Activated CD4-positive, alpha-beta memory T cell treated with anti-CD3 and anti-CD28 coated beads, Interleukin-2, amount 10 ng/mL, durations not matched to agents 7 days and 5 days (primary cell): ENCODE measurements at regions not wholly inside any gene's neighbourhood (a gene's known extent, or its start where the extent isn't known, plus 50 kb on each side); places are given as distances from the start of the nearest gene placed in this dataset.
"Not testable (repeated sequence)": the region's sequence is repeated elsewhere in the genome, so short reads cannot be mapped to it uniquely, and the experiment has no call there.

Experiments
- CTCF ChIA-PET: fragments of 350-600 bp; sonication (Branson Sonifier 250); formaldehyde crosslinking; loops from one replicate; lab custom pipeline; 2021; ENCODE audit warnings: antibody characterized with exemption, inconsistent platforms; lab: Charles Lee
- POLR2A ChIA-PET: fragments of 350-600 bp; sonication (Branson Sonifier 250); formaldehyde crosslinking; loops from one replicate; lab custom pipeline; 2021; ENCODE audit warnings: antibody characterized with exemption; lab: Charles Lee
- DNase-seq: peaks from one replicate; pipeline ENCODE4 v3.0.0-alpha.2; 2020
- H3K27ac Mint-ChIP-seq: one replicate; pipeline ENCODE4 v1.8.0; 2021; ENCODE audit warnings: mild to moderate bottlenecking, mixed read lengths
- H3K27me3 Mint-ChIP-seq: one replicate; pipeline ENCODE4 v1.8.0; 2021; ENCODE audit warnings: mixed read lengths
- H3K36me3 Mint-ChIP-seq: one replicate; pipeline ENCODE4 v1.8.0; 2021; ENCODE audit warnings: low read depth, mixed read lengths
- H3K4me1 Mint-ChIP-seq: one replicate; pipeline ENCODE4 v1.8.0; 2021; ENCODE audit warnings: mixed read lengths
- H3K4me3 Mint-ChIP-seq: one replicate; pipeline ENCODE4 v1.8.0; 2021; ENCODE audit warnings: mild to moderate bottlenecking, mixed read lengths
- H3K9me3 Mint-ChIP-seq: one replicate; pipeline ENCODE4 v1.8.0; 2021; ENCODE audit warnings: mixed read lengths

DNA sequence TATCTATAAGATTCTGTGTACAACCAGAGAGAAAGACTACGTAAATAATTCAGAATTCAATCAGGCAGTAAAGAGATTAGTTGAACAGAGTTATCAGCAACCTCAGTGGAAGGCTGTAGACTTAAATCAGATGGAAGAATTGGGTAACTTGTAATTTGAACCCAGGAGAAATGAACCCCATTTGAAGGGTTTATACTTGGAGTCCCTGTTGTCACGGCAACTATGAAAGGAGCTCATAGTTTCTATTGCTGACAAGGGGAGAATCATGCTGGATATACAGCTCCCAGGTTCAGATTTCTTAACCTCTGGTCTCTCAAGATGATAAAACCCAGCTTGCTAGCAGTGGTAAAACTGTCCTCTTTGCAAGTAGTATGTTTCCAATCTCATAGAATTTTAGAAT, 54.4 kb upstream of the BMP4 start:
- DNase-seq: no peak
- Mint-ChIP-seq H3K4me3 (no peak overlapping the region), H3K27ac (no peak overlapping the region), H3K27me3 (peaks cover 3% of the 10 kb centered on the region), H3K36me3 (no peaks in the 10 kb centered on the region), H3K9me3 (peaks cover 2% of the 10 kb centered on the region), H3K4me1 (no peaks in the 10 kb centered on the region)
- POLR2A ChIA-PET: no interaction called here
- CTCF ChIA-PET: no interaction called here

DNA sequence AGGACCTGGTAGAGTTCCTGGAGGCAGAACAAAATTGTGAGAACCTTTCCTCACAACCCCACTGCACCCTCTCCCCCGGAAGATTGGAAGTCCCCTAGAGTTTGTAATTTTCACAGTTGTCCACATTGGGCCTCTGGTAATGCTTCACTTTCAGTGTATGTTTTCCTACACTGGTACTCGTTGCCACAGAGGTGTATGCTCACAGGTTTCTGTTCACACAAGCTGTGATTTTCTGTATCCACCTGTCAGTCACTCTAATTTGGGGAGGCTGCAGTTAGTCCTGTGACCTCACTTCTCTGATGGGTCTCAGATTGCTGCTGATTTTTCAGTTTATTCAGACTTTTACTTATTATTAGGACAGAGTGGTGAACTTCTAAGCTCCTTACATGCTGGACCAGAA, 66.4 kb upstream of the BMP4 start:
- Mint-ChIP-seq H3K36me3 (no peaks in the 10 kb centered on the region), H3K4me1 (no peaks in the 10 kb centered on the region), H3K4me3 (no peak overlapping the region), H3K9me3 (peaks cover 5% of the 10 kb centered on the region), H3K27ac (no peak overlapping the region), H3K27me3 (no peaks in the 10 kb centered on the region)
- ChIA-PET POLR2A (no interaction called here), CTCF (no interaction called here)
- no peak for DNase-seq

DNA sequence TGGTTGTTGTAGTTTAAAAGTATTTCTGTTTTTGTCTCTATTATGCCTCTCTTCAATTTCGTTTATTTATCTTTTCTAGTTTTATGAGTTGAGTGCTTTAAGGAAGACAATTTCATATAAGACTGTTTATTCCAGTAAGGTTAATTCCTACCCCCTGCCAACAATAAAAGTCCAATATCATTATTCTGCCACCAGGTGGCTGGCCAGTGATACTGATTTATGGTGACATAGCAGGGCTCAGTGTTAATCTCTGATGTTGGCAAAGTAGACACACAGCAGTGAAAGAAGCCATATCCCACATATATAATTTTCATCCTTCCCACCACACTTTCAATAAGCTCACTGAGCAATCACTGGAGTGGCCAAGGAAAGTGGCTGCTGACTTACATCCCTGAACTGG, 69.0 kb upstream of the BMP4 start:
- no peak for DNase-seq
- no peaks in the 10 kb centered on the region for H3K36me3 Mint-ChIP-seq
- H3K9me3 Mint-ChIP-seq: no peaks in the 10 kb centered on the region
- CTCF ChIA-PET: no interaction called here
- H3K27me3 Mint-ChIP-seq: no peaks in the 10 kb centered on the region
- no peak overlapping the region for H3K4me3 Mint-ChIP-seq
- H3K4me1 Mint-ChIP-seq: no peaks in the 10 kb centered on the region
- no peak overlapping the region for H3K27ac Mint-ChIP-seq
- POLR2A ChIA-PET: no interaction called here

DNA sequence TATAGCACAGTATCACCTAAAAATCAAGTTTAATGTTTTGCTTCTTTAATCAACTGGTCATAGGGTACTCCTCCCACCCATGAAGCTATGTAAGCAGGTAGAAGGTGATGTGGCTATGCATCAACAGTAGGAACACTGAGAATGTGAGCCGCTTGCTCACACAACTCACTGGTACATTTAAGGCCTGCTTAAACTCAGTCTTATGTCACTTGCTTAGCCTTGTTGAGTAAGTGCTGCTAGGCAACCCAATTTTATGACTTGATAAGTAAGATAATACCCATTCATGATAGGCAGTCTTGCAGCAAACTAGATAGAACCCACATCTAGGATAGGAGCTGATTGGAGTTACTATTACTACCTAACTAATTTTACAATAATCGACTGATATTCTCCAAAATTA, 70.0 kb upstream of the BMP4 start:
- POLR2A ChIA-PET: no interaction called here
- Mint-ChIP-seq H3K4me1 (no peaks in the 10 kb centered on the region), H3K27me3 (no peaks in the 10 kb centered on the region), H3K4me3 (no peak overlapping the region), H3K27ac (no peak overlapping the region), H3K9me3 (no peaks in the 10 kb centered on the region), H3K36me3 (no peaks in the 10 kb centered on the region)
- no peak for DNase-seq
- CTCF ChIA-PET: no interaction called here

DNA sequence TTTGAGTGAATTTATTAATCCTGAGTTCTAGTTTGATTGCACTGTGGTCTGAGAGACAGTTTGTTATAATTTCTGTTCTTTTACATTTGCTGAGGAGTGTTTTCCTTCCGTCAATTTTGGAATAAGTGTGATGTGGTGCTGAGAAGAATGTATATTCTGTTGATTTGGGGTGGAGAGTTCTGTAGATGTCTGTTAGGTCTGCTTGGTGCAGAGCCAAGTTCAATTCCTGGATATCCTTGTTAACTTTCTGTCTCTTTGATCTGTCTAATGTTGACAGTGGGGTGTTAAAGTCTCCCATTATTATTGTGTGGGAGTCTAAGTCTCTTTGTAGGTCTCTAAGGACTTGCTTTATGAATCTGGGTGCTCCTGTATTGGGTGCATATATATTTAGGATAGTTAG, 74.4 kb upstream of the BMP4 start:
- H3K9me3 Mint-ChIP-seq, H3K27me3 Mint-ChIP-seq, H3K36me3 Mint-ChIP-seq, H3K4me1 Mint-ChIP-seq, CTCF ChIA-PET, H3K4me3 Mint-ChIP-seq, DNase-seq, H3K27ac Mint-ChIP-seq, POLR2A ChIA-PET: not testable (repeated sequence)

DNA sequence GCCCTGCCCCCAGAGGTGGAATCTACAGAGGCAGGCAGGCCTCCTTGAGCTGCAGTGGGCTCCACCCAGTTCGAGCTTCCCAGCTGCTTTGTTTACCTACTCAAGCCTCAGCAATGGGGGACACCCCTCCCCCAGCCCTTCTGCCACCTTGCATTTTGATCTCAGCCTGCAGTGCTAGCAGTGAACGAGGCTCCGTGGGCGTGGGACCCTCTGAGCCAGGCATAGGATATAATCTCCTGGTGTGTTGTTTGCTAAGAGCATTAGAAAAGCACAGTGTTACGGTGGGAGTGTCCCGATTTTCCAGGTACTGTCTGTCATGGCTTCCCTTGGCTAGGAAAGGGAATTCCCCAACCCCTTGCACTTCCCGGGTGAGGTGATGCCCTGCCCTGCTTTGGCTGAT, 76.7 kb upstream of the BMP4 start:
- H3K36me3 Mint-ChIP-seq, H3K4me1 Mint-ChIP-seq, DNase-seq, H3K9me3 Mint-ChIP-seq, H3K27ac Mint-ChIP-seq, CTCF ChIA-PET, POLR2A ChIA-PET, H3K27me3 Mint-ChIP-seq, H3K4me3 Mint-ChIP-seq: not testable (repeated sequence)

DNA sequence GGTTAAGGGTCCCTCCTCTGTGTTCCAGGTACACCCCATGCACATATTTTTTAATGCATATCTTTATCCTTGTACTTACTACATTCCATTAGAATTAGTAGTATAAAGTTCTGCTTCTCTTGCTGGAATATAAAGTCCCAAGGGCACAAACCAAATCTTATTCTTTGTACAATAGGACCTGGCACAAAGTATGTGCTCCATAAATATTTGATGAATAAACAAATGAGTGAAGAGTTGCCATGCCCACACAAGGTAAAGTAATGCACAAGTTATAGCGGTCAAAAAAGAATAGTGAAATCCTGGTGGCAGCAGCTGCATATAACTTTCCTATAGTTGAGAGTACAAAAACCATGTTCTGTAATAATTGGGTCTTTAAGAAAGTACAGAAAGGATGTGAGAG, 82.1 kb upstream of the BMP4 start:
- DNase-seq: no peak
- no peak overlapping the region for H3K4me3 Mint-ChIP-seq
- H3K27me3 Mint-ChIP-seq: no peaks in the 10 kb centered on the region
- POLR2A ChIA-PET: no interaction called here
- H3K27ac Mint-ChIP-seq: no peak overlapping the region
- no peaks in the 10 kb centered on the region for H3K4me1 Mint-ChIP-seq
- CTCF ChIA-PET: no interaction called here
- H3K9me3 Mint-ChIP-seq: peaks cover 3% of the 10 kb centered on the region
- H3K36me3 Mint-ChIP-seq: no peaks in the 10 kb centered on the region

DNA sequence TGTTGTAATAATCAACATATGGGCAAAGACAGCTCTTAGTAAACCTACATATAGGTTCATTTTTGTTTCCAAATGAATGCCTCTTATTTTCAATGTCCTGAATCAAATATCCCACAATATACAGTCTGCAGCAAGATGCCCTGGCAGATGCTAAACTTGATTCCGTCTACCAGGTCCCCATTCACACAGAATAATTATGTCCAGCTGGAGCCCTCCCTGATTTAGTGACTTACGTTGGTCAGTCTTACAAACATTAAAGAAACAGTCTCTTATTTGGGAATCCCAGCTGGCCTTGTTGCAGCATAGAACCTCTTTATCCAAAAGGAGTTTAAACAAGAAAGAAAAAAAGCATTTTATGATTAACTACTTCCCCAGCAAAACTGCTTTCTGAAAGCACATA, 82.7 kb upstream of the BMP4 start:
- Mint-ChIP-seq H3K36me3 (no peaks in the 10 kb centered on the region), H3K4me1 (no peaks in the 10 kb centered on the region), H3K9me3 (peaks cover 3% of the 10 kb centered on the region), H3K27me3 (no peaks in the 10 kb centered on the region), H3K4me3 (no peak overlapping the region), H3K27ac (no peak overlapping the region)
- ChIA-PET CTCF (no interaction called here), POLR2A (no interaction called here)
- DNase-seq: no peak

DNA sequence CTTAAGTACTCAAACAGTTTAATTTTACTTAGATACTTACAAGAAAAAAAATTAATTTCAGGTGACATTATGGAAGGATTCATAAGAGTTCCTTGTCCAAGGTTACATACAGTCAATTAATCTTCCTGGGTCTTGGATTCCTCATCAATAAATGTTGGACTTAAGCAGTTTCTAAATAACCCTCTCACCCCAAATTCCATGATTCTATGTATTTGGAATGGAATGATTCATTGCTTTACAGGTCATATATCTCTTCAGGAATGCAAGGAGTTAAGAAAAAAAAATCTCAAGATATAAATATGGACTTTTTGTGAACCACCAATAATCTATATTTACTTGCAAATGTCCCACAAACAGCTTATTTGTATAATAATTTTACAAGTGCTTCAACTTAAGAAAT, 84.2 kb upstream of the BMP4 start:
- no peak overlapping the region for H3K27ac Mint-ChIP-seq
- ChIA-PET POLR2A (no interaction called here), CTCF (no interaction called here)
- H3K27me3 Mint-ChIP-seq: no peaks in the 10 kb centered on the region
- no peak overlapping the region for H3K4me3 Mint-ChIP-seq
- DNase-seq: no peak
- H3K4me1 Mint-ChIP-seq: no peaks in the 10 kb centered on the region
- peaks cover 3% of the 10 kb centered on the region for H3K9me3 Mint-ChIP-seq
- H3K36me3 Mint-ChIP-seq: no peaks in the 10 kb centered on the region

DNA sequence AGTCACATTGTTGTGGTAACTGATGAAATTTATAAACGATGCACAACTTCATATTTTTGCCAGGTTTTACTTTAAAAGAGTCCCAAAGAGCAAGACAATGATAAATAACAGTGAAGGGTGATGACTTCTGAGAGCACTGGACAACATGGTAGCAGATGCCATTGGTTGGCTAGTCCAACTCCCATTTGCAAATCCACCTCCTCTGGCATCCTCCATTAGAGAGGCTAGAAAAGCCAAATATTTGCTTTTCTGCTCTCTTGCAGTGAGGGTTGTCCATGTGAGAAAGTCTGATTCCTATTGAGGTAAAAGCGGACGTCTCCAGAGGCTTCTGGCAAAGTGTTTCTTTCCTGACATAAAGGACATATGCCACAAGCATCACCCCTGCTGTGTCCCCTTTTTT, 89.6 kb upstream of the BMP4 start:
- Mint-ChIP-seq H3K4me1 (no peaks in the 10 kb centered on the region), H3K27ac (no peak overlapping the region), H3K9me3 (no peaks in the 10 kb centered on the region), H3K4me3 (no peak overlapping the region), H3K36me3 (no peaks in the 10 kb centered on the region), H3K27me3 (no peaks in the 10 kb centered on the region)
- CTCF ChIA-PET: no interaction called here
- POLR2A ChIA-PET: no interaction called here
- no peak for DNase-seq

DNA sequence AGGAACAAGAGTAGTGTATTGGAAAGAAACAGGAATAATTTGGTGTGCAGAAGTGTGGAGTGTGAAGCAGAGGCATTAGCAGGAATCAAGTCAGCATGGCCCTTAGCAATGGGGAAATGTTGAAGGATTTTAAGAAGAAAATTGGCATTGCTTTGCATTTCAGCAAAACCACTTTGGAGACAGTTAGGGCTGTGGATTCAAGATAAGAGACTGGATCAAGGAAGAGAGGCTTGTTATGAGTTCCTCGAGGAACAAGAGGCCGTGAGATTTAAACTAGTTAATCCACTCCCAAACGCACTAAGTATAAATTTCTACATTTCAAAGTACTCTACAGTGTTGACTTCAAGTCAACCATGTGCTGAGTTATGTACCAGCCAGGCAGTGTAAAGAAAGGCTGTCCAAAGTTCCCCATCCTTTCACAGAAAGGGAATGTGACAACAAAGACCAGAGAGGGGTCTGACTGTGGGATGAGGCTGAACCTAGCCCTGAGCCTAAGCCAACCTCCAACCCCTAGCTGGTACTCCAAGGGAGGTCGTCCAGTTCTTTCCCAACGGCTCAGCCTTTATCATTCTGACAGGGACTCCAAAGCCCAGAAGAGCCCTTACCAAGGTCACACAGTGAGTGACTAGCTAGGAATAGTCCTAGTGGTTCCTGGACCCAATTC, 91.2 kb upstream of the BMP4 start:
- H3K27me3 Mint-ChIP-seq: no peaks in the 10 kb centered on the region

DNA sequence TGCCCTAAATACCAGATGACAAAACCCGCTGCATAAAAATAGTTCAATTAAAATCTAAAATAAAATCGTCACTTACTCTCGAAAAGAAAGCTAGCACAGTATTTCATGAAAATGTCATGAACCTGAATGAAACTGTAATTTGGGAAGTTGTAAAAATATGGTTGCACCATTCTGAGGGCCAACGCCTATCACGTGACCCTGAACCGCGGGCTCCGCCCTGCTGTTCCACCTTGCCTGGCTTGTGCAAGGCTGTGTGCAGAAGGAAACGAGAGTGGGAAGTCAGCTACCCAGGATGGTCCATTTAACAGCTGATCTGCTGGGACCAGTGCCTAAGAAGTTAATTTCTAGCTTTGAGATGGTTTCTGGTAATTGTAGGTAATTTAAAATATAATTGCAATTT, 91.7 kb upstream of the BMP4 start:
- POLR2A ChIA-PET: no interaction called here
- no peaks in the 10 kb centered on the region for H3K9me3 Mint-ChIP-seq
- CTCF ChIA-PET: no interaction called here

More for the DNA sequence above, 91.2 kb upstream of the BMP4 start:
- Mint-ChIP-seq H3K36me3 (no peaks in the 10 kb centered on the region), H3K4me1 (no peaks in the 10 kb centered on the region), H3K4me3 (no peak overlapping the region), H3K9me3 (no peaks in the 10 kb centered on the region), H3K27ac (no peak overlapping the region)
- DNase-seq: no peak
- CTCF ChIA-PET: no interaction called here
- POLR2A ChIA-PET: no interaction called here

DNA sequence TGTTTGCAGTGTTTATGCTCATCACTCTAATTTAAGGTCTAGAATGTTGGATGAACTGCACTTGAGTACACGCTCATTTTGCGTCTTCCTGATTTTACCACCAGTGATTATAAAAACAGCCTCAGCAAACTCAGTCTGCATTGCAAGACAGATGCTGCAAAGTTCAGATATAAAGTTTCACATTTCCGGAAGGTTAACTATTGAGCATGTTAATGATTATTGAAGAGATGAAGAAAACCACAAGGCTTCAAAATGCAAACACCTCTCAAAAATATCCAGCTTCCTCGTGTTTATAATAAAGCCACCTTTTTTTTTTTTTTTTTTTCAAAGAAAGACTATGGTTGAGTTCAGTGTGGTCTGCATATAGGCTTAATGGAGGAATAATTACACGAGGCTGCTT, 92.1 kb upstream of the BMP4 start:
- DNase-seq: no peak
- H3K36me3 Mint-ChIP-seq: no peaks in the 10 kb centered on the region
- no peak overlapping the region for H3K27ac Mint-ChIP-seq
- no peak overlapping the region for H3K4me3 Mint-ChIP-seq
- ChIA-PET CTCF (no interaction called here), POLR2A (no interaction called here)
- H3K27me3 Mint-ChIP-seq: no peaks in the 10 kb centered on the region
- no peaks in the 10 kb centered on the region for H3K4me1 Mint-ChIP-seq
- no peaks in the 10 kb centered on the region for H3K9me3 Mint-ChIP-seq

More for the DNA sequence above, 91.7 kb upstream of the BMP4 start:
- Mint-ChIP-seq H3K36me3 (no peaks in the 10 kb centered on the region), H3K4me3 (no peak overlapping the region), H3K4me1 (no peaks in the 10 kb centered on the region), H3K27me3 (no peaks in the 10 kb centered on the region), H3K27ac (no peak overlapping the region)
- DNase-seq: no peak

DNA sequence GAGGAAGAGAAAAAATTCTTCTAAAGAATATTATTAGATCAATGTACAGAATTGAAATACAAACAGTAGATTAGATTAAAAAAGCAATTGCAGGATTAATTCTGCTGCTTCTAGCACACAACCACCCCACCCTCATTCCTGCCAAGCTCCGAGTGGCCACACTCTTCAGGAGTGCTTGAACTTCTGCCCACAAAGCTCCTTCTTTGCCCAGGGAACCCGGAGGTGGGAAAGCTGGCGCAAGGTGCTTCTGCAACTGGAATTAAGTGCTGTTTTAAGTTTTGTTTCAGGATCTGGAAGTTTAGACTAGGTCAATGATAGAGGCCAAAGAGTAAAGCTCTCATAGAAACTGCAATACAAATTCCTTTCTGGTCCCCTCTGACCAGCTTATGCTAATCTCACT, 94.1 kb upstream of the BMP4 start:
- Mint-ChIP-seq H3K36me3 (no peaks in the 10 kb centered on the region), H3K27me3 (no peaks in the 10 kb centered on the region), H3K4me3 (no peak overlapping the region), H3K4me1 (no peaks in the 10 kb centered on the region), H3K27ac (no peak overlapping the region), H3K9me3 (peaks cover 2% of the 10 kb centered on the region)
- DNase-seq: no peak
- ChIA-PET POLR2A (no interaction called here), CTCF (no interaction called here)
